Cardiac muscle cell (in vitro differentiated cells and primary cell): ENCODE measurements at regions not wholly inside any gene's neighbourhood (a gene's known extent, or its start where the extent isn't known, plus 50 kb on each side); places are given as distances from the start of the nearest gene placed in this dataset.

Experiments
- DNase-seq, 2 donors: peaks; one replicate each; pipeline versions ENCODE4 v3.0.0 to v3.0.0-alpha.2; 2010 to 2017; ENCODE audit warnings: low read depth in 1 of 2, low spot score in 1 of 2
- H3K27ac ChIP-seq: fragments of 200-600 bp; sonication (generic); 2 replicates; pipeline ENCODE4 v1.5.1; 2016
- H3K27me3 ChIP-seq: fragments of 200-600 bp; sonication (generic); 2 replicates; pipeline ENCODE4 v1.6.0; 2016; ENCODE audit warnings: control low read depth
- H3K36me3 ChIP-seq: fragments of 200-600 bp; sonication (generic); 2 replicates; pipeline ENCODE4 v1.5.1; 2016; ENCODE audit warnings: control low read depth
- H3K4me1 ChIP-seq: fragments of 200-600 bp; sonication (generic); 2 replicates; pipeline ENCODE4 v1.8.1; 2017; ENCODE audit warnings: low read depth, mild to moderate bottlenecking, mixed run types
- H3K4me3 ChIP-seq: fragments of 200-600 bp; sonication (generic); 2 replicates; pipeline ENCODE4 v1.5.1; 2016; ENCODE audit warnings: mild to moderate bottlenecking
- H3K9me3 ChIP-seq: fragments of 200-600 bp; sonication (generic); 2 replicates; pipeline ENCODE4 v1.5.1; 2017; ENCODE audit warnings: low read depth, mild to moderate bottlenecking, control low read depth
- CTCF ChIP-seq: IDR thresholded peaks from 2 replicates; pipeline ENCODE4 v1.5.1; 2012; ENCODE audit warnings: low read depth, mild to moderate bottlenecking, low read length

GRCh38 chr7:155908385-155908784 is 96.1 kb upstream of the SHH start:
- Histone ChIP-seq H3K27me3 (no peaks in the 10 kb centered on the region), H3K4me3 (no peak overlapping the region), H3K4me1 (no peaks in the 10 kb centered on the region), H3K36me3 (no peaks in the 10 kb centered on the region), H3K27ac (no peak overlapping the region), H3K9me3 (no peaks in the 10 kb centered on the region)
- no peak for DNase-seq
- no peak for TF ChIP-seq CTCF

GRCh38 chr7:155907450-155908200 is 95.4 kb upstream of the SHH start:
- Histone ChIP-seq H3K27me3 (no peaks in the 10 kb centered on the region), H3K4me1 (no peaks in the 10 kb centered on the region), H3K9me3 (no peaks in the 10 kb centered on the region), H3K27ac (no peak overlapping the region), H3K36me3 (no peaks in the 10 kb centered on the region), H3K4me3 (no peak overlapping the region)
- no peak for DNase-seq
- no peak for TF ChIP-seq CTCF

- no peak overlapping the region for H3K27ac ChIP-seq
- H3K27me3 ChIP-seq = no peaks in the 10 kb centered on the region
- no peaks in the 10 kb centered on the region for H3K4me1 ChIP-seq
- H3K4me3 ChIP-seq = no peak overlapping the region
- H3K36me3 ChIP-seq = no peaks in the 10 kb centered on the region
- no peak for TF ChIP-seq CTCF
- no peak for DNase-seq
- no peaks in the 10 kb centered on the region for H3K9me3 ChIP-seq
These were observed 88.9 kb upstream of the SHH start for GRCh38 chr7:155901176-155901575.

- no peak for TF ChIP-seq CTCF
- H3K27me3 ChIP-seq = no peaks in the 10 kb centered on the region
- DNase-seq = no peak
- H3K9me3 ChIP-seq = no peaks in the 10 kb centered on the region
- H3K36me3 ChIP-seq = no peaks in the 10 kb centered on the region
- no peak overlapping the region for H3K27ac ChIP-seq
- no peaks in the 10 kb centered on the region for H3K4me1 ChIP-seq
- no peak overlapping the region for H3K4me3 ChIP-seq
These were observed 87.3 kb upstream of the SHH start for GRCh38 chr7:155899596-155899995.

GRCh38 chr7:155897758-155898386 is 85.6 kb upstream of the SHH start:
- Histone ChIP-seq H3K27me3 (no peaks in the 10 kb centered on the region), H3K9me3 (no peaks in the 10 kb centered on the region), H3K36me3 (no peaks in the 10 kb centered on the region), H3K4me1 (no peaks in the 10 kb centered on the region), H3K27ac (no peak overlapping the region), H3K4me3 (no peak overlapping the region)
- DNase-seq = no peak
- TF ChIP-seq CTCF = no peak
